Putamen (tissue), 1 donor: ENCODE measurements at regions not wholly inside any gene's neighbourhood (a gene's known extent, or its start where the extent isn't known, plus 50 kb on each side); places are given as distances from the start of the nearest gene placed in this dataset.
"Not testable (repeated sequence)": the region's sequence is repeated elsewhere in the genome, so short reads cannot be mapped to it uniquely, and the experiment has no call there.

Experiments
- DNase-seq: peaks from one replicate; pipeline ENCODE4 v3.0.0-alpha.2; 2016; ENCODE audit warnings: low spot score

- no peak for DNase-seq
These were observed 216.0 kb upstream of the SSTR4 start for GRCh38 chr20:22819112-22819511.

GRCh38 chr20:22819784-22820183, 215.3 kb upstream of the SSTR4 start:
- no peak for DNase-seq

DNA sequence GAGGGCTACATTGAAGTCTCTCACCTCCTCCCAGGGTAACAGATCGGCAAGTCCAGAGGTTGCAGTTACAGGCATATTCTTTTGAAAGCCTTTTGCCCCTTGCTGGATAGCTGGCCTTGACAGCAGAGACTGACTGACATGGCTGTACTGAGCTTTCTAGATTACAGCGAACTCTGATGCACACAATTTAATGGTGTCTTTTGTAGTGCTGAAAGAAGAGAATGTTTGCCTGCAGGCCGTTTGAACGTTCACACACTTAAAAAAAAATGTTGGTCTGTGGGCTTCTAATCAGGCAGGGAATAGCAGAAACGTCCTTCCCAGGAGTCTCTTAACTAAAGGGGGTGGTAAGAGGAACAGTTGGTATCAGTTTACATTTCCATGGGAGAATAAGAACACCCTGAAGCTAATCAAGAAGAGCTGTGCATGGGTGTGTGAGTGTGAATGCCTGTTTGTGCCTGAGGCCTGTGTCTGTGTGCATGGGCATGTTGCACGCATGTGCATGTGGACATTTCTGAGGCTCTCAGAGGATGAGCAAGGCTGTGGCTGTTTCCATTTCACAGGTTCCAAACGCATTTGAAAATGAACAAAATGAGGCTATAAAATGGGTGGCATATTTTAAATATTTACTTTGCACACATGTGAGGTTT, 213.9 kb upstream of the SSTR4 start:
- DNase-seq, result no peak

DNA sequence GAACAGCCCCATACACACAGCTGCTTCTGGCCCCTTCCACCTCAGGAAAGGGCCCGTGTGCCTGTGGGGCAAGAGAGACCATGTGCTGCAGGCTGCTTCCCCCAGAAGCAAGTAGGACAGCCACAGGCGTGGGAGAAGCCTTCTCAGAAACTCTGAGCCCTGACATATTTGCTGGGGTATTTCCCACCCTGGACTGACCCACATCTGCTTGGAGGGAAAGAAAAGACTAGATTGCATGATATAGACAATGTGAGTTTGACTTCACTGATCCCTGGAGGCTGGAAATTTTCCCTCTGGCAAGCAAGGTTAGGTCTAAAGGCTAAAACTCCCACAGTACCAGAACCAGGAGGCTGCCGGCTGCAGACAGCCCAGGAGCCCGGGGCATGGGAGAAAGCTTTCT, 213.3 kb upstream of the SSTR4 start:
- no peak for DNase-seq

DNA sequence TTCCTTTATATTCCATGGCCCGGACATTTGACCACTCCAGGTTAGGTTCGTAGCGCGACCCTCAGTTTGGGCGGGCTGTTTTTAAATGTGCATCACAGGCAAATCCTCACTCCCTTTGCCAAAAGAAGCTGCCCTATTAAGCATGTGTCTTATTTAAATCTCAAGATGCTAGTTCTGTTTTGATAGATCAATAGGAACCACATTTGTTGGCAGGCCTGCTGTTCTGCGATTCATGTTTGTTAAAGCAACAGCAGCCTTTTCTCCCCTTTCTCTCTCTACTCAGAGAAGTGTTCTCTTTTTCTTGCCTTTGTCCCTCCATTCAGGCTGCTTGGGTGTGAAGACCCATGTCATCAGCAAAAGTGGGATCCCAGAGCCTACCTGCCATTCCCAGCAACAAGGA, 212.0 kb upstream of the SSTR4 start:
- DNase-seq, result no peak

GRCh38 chr20:22824077-22824476, 211.0 kb upstream of the SSTR4 start:
- no peak for DNase-seq

DNA sequence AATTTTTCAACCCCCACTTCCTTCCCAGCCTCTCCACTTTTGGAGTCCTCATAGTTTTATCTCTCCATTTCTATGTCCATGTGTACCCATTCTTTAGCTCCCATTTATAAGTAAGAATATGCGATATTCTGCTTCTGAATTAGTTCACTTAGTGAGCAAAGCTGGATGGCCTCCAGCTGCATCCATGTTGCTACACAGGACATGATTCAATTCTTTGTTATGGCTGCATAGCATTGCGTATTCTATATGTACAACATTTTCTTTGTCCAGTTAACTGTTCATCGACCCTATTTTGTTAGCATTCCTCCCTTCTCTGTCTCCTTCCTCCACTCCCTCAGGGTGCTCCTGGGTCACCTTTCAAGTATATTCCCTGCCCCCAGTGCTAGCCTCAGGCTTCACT, 210.0 kb upstream of the SSTR4 start:
- DNase-seq, result no peak

DNA sequence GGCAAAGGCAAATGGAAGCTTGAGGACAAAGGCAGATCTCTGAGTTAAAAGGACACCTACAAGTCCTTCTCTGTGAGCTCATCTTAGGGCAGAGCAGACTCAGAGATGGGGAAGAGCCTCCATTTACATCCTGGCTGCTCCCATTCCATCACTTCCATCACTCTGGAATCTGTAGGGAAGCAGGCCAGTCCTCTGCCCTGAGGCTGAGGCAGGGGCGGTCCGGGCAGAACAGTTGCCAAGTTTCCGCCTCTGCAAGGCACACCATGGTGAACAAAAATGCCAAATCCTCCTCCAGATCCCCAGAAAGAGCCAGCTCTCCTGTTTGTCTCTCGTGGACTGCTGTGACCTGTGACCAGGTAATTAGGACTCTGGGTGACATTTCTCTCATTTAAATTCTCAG, 209.6 kb upstream of the SSTR4 start:
- no peak for DNase-seq

DNA sequence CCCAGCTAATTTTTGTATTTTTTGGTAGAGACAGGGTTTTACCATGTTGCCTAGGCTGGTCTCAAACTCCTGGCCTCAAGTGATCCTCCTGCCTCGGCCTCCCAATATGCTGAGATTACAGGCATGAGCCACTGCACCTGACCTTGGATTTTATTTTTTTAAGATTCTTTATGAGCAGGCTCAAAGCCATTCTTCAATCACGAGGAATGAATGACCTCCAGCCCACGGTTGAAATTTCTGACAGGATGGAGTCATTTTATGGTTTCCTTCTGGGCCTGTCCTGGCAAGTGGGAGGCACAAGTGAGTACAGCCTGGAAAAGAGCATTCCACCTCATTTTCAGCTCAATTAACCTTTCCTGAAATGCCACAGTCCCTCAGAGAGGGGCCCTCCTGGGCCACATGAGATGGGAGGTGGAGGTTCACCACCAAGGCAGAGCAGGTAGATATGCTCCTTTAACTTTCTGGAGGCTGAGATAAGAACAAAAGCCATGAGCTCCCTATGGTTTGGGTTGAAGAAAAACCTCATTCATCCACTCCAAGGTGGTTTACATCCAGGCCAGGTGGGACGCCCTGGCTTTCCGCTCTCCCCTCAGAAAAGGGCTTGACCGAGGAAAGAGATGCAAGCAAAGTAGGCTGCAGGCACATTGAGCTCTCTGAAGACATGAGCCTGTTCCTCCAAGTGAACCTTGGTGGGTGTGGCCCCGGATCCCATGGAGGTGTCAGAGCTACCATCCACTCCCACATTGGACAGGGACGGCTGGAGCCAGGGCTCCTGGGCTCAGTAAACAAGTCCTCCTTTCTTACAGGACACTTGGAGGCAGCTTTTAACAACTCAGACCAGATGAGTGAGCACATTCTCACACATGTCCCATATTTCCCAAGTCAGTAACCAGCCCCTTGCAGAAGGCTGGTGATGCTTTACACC, 208.5 kb upstream of the SSTR4 start:
- DNase-seq, result no peak

DNA sequence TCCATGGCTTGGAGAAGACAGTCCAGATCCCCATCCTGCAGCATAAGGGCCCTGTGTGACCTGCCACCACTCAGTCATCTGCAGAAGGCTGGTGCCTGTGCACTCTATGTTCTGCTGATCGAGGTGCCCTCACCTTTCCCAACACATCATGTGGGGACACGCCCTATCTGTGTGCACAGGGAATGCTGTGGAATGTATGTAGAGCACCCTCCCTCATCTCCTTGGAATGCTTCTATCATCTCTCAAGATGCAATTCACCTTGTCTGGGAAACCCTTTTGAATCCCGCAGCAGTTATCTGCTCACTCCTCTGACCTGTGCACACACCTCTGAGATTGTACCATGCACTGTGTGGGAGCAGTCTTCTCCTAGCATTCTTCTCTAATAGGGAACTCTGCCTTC, 207.2 kb upstream of the SSTR4 start:
- DNase-seq, result no peak

DNA sequence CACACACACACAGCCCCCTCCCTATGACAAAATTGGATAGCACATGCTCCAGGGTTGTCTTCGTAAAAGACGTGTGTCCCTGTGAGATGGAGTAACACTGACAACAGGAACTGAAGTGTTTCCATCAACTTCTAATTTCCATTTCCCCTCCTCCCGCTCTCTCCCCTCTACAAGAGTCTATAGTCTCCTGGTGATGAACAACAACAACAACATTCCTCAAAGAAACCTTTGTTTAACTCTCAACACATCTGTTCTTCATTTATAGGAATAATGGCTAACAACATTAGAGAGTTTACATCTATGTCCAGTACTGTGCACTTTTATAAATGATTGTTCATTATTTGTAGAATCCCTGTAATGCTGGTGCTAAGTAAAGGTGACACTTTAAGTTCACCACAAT, 205.8 kb upstream of the SSTR4 start:
- DNase-seq, result no peak

DNA sequence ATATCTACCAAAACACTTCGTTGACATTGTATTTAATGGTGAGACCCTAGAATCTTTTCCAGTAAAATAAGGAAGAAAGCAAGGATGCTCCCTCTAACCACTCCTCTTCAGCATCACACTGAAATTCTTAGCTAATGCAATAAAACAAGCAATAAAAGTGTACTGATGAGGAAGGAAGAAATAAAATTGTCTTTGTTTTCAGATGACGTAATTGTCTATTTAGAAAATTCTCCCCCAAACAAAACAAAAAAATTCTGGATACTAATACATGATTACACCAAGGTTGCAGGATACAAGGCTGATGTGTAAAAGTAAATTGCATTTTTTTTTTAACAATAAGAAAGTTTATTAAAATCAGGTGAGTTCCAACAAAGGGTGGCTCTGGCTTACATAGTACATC, 205.0 kb upstream of the SSTR4 start:
- DNase-seq, result no peak

DNA sequence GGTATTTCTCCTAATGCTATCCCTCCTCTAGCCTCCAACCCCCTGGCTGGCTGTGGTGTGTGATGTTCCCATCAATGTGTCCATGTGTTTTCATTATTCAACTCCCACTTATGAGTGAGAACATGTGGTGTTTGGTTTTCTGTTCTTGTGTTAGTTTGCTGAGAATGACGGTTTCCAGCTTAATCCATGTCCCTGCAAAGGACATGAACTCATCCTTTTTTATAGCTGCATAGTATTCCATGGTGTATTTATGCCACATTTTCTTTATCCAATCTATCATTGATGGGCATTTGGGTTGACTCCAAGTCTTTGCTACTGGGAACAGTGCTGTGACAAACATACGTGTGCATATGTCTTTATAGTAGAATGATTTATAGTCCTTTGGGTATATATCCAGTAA, 204.4 kb upstream of the SSTR4 start:
- not testable (repeated sequence) for DNase-seq

DNA sequence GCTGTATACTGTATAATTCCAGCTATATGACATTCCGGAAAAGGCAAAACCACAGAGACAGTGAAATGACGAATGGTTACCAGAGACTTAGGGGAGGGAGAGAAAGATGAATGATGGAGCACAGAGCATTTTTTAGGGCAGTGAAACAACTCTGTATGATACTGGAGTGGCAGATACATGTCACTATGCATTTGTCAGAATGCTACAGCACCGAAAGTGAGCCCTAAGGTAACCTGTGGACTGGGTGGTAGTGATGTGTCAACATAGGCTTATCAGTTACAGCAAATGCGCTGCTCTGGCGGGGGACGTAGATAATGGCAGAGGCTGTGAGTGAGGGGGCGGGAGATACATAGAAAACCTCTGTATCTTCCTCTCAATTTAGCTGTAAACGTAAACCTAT, 201.3 kb upstream of the SSTR4 start:
- no peak for DNase-seq

GRCh38 chr20:22834651-22835256, 200.4 kb upstream of the SSTR4 start:
- DNase-seq, result no peak

DNA sequence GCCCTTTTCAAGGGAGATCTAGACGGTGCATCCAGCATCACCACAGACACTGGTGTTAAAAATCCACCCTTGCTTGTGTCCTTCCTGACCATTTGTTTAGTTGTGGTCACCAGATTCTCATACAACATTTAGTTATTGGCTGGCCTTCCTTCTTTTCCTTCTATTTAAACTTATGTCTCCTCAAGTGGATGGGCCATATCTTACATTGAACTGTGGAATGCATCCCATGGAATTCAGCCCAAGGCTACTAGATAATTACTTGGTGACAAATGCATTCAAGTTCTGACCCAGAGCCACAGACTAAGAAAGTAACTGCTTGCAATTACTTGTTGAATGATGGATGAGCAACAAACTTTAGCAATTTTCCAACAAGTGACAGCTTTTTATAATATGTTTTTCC, 198.9 kb upstream of the SSTR4 start:
- no peak for DNase-seq

GRCh38 chr20:22836877-22837276, 198.2 kb upstream of the SSTR4 start:
- DNase-seq, result no peak

- DNase-seq, result no peak
These were observed 197.1 kb upstream of the SSTR4 start for GRCh38 chr20:22838001-22838400.

- DNase-seq, result no peak
These were observed 193.3 kb upstream of the SSTR4 start for GRCh38 chr20:22841846-22842245.

- DNase-seq, result no peak
These were observed 192.3 kb upstream of the SSTR4 start for GRCh38 chr20:22842793-22843192.

DNA sequence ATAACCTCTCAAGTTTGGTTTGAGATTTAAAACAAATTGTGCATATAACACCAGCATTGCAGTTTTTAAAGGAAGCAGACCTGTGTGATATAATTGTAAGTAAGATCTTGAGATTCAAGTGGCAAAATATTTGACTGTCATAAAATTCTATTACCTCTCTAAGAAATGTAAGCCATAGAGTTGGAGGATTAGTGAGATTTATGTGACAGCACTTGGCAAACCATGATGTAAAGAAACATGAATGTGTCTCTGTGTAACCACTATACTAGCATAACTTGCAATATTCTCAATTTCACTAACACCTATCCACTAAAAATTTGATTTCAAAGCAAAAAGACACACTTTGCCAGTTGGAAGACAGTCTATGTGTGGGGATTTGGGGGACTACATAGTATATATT, 190.2 kb upstream of the SSTR4 start:
- DNase-seq, result no peak

GRCh38 chr20:22846863-22847262, 188.2 kb upstream of the SSTR4 start:
- DNase-seq, result no peak

DNA sequence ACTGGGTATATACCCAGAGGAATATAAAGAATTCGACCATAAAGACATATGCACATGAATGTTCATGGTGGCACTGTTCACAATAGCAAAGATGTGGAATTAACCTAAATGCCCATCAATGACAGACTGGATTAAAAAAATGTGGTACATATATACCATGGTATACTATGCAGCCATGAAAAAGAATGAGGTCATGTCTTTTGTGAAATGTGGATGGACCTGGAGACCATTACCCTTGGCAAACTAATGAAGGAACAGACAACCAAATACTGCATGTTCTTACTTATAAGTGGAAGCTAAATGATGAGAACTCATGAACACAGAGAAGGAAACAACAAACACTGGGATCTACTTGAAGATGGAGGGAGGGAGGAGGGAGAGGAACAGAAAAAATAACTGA, 186.7 kb upstream of the SSTR4 start:
- DNase-seq, result no peak
